H1 (cell line): ENCODE measurements at regions not wholly inside any gene's neighbourhood (a gene's known extent, or its start where the extent isn't known, plus 50 kb on each side); places are given as distances from the start of the nearest gene placed in this dataset.

Experiments
- EZH2 ChIP-seq: fragments of 200-600 bp; sonication (generic); IDR thresholded peaks from 2 replicates; pipeline ENCODE4 v1.7.1; 2012; ENCODE audit warnings: low read depth, mild to moderate bottlenecking, moderate library complexity, low read length, inconsistent platforms; ENCODE audit not compliant: severe bottlenecking
- RNF2 ChIP-seq: fragments of 200-900, 300-1000 bp; sonication (generic); IDR thresholded peaks from 2 replicates; pipeline ENCODE4 v1.7.1; 2016; ENCODE audit warnings: borderline replicate concordance, low read depth, mild to moderate bottlenecking, antibody characterized with exemption, low read length; ENCODE audit not compliant: poor library complexity, severe bottlenecking; ENCODE audit errors: missing control alignments
- TEAD4 ChIP-seq: IDR thresholded peaks from 2 replicates; pipeline ENCODE4 v1.6.1; 2012; ENCODE audit warnings: low read depth, low read length, inconsistent platforms, mixed read lengths

DNA sequence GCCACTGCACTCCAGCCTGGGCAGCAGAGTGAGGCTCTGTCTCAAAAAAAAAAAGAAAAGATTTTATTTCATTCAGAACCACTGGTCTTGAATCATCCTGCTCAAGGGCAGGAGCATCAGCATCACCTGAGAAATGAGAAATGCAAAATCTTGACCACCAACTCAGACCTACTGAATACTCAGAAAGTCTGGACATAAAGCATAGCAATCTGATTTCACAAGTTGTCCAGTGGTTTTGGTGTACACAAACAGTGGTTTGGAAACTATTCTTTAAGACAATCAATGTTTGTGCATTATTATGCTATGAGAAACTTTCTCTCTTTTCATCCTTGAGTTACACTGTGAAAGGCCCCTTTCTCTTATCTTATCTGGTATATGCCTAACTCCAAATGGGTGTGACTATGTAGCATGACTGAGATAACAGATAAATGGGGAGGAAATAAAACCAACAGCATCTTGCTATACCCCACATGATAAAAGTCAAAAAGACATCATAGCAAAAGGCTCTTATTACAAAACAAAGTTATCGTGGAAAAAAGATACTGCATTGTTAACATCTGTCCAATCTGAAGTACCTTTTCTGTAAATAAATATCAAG, 174.2 kb upstream of the STT3B start (continued):
- TF ChIP-seq TEAD4: no peak
- TF ChIP-seq EZH2: no peak
- TF ChIP-seq RNF2: no peak
